Stomach (tissue), 4 donors: ENCODE measurements at regions not wholly inside any gene's neighbourhood (a gene's known extent, or its start where the extent isn't known, plus 50 kb on each side); places are given as distances from the start of the nearest gene placed in this dataset.

Experiments used
- CTCF ChIP-seq, 7 experiments: fragments of 450-650 bp in 4 of 7; fragments of 200-600 bp in 3 of 7; sonication (generic) in 3 of 7; IDR thresholded peaks; one replicate each; pipeline ENCODE4 v1.5.1; 2016 to 2019; ENCODE audit warnings: antibody characterized with exemption in 7 of 7, control low read depth in 2 of 7, mild to moderate bottlenecking in 1 of 7
- POLR2AphosphoS5 ChIP-seq, 3 donors: sonication (generic); formaldehyde crosslinking; IDR thresholded peaks; one replicate each; pipeline ENCODE4 v1.6.1; 2016; ENCODE audit warnings: antibody characterized with exemption in 3 of 3

GRCh38 chr10:109741712-109742111 is 181.6 kb downstream of the XPNPEP1 start:
- TF ChIP-seq CTCF (IDR thresholded peaks at IDR 0.05) (no peak), POLR2AphosphoS5 (IDR thresholded peaks at IDR 0.05) (no peak)
